Posterior vena cava (tissue), 2 donors: ENCODE measurements at regions not wholly inside any gene's neighbourhood (a gene's known extent, or its start where the extent isn't known, plus 50 kb on each side); places are given as distances from the start of the nearest gene placed in this dataset.
"Not testable (repeated sequence)": the region's sequence is repeated elsewhere in the genome, so short reads cannot be mapped to it uniquely, and the experiment has no call there.

Experiments
- DNase-seq: peaks from one replicate; pipeline ENCODE4 v3.0.0-alpha.2; 2020; ENCODE audit warnings: low spot score
- intact Hi-C, 2 donors: fragments of 100-400 bp; cut with DNase I; formaldehyde crosslinking; loops; one replicate each; pipeline versions ENCODE4 v1.14.1 to v1.14.2; 2022 to 2023
- donor health status: DM: yes; HTN: yes; CAD: no.
- donor health status: DM: yes; HTN: yes; CAD: no.

GRCh38 chr6:939526-940252, 246.8 kb upstream of the EXOC2 start:
- no peak for DNase-seq
- intact Hi-C loops = no loop called here

DNA sequence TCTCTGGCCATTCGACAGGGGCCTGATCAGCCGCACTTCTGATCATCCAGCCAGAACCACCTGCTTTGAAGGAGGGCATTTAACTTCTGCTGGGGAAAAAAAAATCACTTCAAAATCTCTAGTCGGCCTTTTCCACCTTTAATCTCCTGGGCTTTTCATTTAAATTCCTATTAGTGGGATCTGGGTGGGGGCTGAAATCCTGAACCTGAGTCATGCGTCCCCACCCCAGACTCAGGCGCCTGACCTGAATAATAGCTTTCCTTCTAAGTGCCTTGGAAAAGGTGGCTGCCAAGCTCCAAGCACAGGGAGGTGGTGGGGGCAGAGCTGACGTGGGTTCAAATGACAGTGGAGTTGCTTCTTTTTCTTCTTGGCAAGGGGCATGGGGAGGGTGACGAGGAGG, 246.0 kb upstream of the EXOC2 start:
- no peak for DNase-seq
- intact Hi-C loops = no loop called here

GRCh38 chr6:938271-938905, 245.4 kb upstream of the EXOC2 start:
- intact Hi-C loops = no loop called here
- DNase-seq = no peak

DNA sequence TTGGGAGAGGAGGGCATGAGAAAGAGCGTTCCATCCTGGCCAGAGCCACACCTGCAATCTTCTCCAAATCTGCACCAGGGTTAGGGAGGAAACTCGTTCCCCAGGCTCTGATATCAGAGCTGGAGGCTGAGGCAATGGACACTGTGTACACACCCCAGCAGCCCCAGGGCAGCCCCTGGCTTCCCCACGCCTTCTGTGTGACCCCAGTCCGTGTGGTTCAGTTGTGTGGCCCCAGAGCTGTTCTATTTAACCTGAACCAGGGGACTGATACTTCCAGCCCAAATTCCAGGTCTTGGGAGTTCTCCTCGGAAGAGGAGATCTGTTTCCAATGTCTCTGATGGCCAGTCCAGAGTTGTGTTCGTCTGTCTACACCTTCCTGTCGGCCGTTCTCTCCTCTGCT, 242.6 kb upstream of the EXOC2 start:
- no peak for DNase-seq
- intact Hi-C loops = no loop called here

GRCh38 chr6:934686-935085, 241.7 kb upstream of the EXOC2 start:
- DNase-seq = no peak
- intact Hi-C loops = no loop called here

- intact Hi-C loops = not testable (repeated sequence)
These were observed 239.0 kb upstream of the EXOC2 start for GRCh38 chr6:931919-932318.

DNA sequence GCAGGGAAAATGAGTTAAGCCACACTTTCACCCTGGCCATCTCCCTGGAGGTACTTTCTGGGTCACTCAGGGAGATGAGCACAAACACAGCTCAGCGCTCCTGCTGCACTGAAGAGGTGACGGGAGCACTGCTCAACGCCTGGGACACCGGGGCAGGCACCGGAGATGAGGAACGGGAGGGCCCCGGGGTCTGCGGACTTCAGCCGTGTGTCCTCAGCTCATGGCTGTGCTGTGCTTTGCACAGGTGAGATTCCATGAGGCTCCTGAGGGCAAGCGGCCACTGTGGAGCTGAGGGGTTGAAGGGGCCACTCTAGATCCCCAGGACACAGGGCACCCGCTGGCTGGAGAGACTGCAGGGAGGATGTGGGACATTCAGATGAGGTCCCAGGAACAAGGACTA, 234.2 kb upstream of the EXOC2 start:
- DNase-seq = no peak
- intact Hi-C loops = no loop called here

More at GRCh38 chr6:931919-932318, 239.0 kb upstream of the EXOC2 start:
- not testable (repeated sequence) for DNase-seq

DNA sequence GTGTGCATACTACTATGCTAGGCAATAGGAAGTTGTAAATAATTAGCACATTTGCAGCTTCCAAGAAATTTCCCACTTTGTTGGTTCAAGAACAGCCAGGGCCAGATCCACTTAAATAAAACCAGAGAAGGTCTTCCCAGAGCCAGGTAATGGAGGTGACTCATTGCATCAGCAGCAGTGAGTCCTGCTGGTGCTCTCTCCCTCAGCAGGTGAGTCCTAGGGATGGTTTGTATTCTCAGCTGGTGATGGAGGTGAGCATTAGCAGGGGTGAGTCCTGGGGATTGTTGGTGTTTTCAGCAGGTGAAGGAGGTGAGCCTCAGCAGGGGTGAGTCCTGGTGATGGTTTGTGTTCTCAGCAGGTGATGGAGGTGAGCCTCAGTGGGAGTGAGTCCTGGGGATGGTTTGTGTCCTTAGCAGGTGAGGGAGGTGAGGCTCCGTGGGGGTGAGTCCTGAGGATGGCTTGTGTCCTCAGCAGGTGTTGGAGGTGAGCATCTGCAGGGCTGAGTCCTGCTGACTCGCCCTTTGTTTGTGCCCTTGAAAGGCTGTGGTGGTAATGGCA, 232.8 kb upstream of the EXOC2 start:
- DNase-seq = no peak
- intact Hi-C loops = no loop called here

DNA sequence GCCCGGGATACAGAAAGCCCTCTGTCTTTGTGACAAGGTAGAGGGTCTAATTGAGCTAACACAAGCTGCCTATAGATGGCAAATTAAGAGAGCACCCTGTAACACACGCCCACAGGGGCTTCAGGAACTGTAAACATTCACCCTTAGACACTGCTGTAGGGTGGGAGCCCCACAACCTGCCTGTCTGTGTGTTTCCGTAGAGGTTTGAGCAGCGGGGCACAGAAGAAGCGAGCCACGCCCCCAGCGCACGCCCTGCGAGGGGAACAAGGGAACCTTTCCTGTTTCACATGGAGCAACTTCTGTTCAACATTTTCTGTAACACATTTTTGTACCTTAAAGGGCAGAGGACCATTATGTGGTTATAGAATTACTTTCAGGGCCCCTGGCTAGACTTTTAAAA, 231.7 kb upstream of the EXOC2 start:
- intact Hi-C loops = no loop called here
- DNase-seq = no peak

DNA sequence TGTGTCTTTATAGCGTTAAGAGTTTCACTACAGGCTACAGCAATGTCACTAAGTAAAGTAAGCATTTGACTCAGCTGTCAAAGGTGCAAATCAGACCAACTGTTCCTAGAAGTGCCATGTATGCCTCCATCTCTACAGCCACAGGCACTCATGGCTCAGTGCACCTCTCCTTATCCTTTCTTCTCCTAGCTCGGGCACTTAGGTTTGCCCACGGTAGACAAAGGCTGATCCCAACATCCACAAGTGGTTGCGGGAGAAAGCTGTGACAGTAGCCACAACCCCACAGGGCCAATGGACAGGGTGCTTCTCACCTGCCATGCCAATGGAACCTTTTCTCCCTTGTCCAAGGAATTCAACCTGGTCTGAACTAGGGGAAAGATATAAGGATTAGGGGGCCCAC, 228.5 kb upstream of the EXOC2 start:
- intact Hi-C loops = no loop called here
- no peak for DNase-seq

DNA sequence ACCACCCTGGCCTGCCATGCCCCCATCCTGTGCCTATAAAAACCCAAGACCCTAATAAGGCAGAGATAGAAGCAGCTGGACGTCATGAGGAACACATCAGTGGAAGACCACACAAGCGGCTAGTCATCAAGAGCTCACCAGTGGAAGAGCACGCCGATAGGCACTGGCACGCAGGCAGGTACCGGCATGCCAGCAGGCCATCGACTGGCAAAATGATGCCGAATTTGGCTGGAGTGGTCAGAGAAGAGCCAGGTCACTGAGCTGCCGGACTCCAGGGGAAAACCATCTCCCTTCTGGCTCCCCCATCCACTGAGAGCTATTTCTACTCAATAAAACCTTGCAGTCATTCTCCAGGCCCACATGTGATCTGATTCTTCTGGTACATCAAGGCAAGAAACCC, 227.6 kb upstream of the EXOC2 start:
- DNase-seq = no peak
- intact Hi-C loops = no loop called here

DNA sequence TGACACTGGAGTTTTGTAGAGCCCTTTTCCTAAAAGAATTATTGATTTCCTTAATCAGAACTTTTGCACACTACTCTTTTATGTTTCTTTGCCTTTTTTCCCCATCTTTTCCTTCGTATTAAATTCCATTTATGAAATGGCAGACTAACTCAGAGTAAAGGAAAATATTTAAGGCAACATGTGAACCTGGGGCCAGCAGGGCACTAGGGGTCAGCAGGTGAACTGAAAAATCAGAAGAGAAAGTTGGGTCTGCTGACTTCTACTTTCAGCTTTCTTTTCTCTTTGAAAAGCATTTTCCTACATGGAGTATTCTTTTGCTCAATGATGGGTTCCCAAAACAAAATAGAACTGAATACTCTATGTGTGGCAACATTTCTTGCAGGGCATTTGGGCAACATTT, 226.6 kb upstream of the EXOC2 start:
- intact Hi-C loops = loop anchor here in 1 of 2 donors (10.0 kb wide), 1 partner anchor 465 kb away; the partner anchor contains the start of gene FOXF2
- DNase-seq = no peak

GRCh38 chr6:917939-918338, 225.0 kb upstream of the EXOC2 start:
- no peak for DNase-seq
- intact Hi-C loops = loop anchor here in 1 of 2 donors (10.0 kb wide), 1 partner anchor 467 kb away; the partner anchor contains the start of gene FOXF2

DNA sequence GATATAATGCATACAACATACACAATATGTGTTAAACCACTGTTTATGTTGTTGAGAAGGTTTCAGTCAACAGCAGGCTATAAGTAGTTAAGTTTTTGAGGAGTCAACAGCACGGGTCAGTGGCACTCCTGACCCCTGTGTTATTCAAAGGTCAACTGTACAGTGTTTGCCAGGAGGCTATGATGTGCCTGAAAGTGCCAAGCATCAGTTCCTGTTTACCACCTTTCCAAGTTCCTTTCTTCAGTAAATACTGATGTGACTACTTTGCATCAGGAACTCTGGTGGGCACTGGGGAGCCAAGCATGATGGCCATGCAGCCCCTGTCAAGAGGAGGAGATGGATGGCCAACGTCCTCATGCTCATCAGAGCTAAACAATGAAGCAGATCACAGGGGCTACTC, 224.4 kb upstream of the EXOC2 start:
- intact Hi-C loops = loop anchor here in 1 of 2 donors (10.0 kb wide), 1 partner anchor 468 kb away; the partner anchor contains the start of gene FOXF2
- no peak for DNase-seq

DNA sequence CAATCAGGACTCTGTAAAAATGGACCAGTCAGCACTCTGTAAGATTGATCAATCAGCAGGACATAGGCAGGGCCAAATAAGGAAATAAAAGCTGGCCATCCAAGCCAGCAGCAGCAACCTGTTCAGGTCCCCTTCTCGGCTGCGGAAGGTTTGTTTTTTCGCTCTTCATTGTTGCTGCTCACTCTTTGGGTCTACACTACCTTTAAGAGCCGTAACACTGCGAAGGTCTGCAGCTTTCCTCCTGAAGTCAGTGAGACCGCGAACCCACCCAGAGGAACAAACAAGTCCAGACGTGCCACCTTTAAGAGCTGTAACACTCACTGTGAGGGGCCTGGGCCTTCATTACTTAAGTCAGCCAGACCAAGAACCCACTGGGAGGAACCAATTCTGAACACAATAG, 223.2 kb upstream of the EXOC2 start:
- intact Hi-C loops = loop anchor here in 1 of 2 donors (10.0 kb wide), 1 partner anchor 469 kb away; the partner anchor contains the start of gene FOXF2
- DNase-seq = no peak

DNA sequence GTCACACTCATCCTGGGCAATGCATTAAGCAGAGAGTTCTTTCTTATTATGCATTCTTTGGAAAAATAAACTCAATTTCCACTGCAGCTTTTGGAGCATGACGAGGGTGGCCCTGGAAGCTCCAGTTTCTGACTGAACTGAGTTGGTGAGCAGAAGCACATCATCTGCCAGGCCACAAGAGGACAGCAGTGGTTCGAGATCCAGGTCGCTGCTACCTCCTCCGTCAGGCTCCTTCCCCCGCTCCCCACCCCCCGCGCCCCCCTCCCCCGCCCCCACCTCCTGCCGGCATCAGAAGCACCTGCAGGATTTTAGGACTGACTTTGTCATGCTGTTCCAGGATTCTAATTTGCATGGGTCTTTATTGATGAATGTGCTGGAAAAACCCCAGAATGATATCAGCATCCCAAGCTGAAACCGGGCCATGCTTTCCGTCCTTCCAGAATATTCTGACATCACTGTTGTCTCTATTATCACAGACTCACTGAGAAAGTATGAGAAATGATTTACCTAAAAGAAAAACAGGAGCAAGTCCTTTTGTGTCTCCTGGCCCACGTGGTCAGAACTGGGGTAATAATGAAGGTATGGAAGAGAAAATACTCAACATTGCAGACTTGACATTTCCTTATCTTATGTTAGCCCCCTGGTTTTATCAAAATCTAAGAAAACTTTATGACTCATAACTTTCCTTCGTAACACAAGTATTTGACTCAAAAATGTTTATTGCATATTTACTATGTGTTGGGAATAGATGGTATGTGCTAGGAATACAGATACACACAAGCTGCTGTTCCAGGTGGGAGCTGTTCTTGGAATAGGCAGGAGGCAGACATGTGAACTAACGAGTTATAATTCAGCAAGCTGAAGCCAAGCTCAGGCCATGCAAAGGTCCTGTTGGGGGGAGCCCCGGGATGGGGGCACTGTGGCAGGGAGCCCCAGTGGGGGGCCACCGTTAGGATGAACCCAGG, 220.2 kb upstream of the EXOC2 start:
- intact Hi-C loops = loop anchor here in 1 of 2 donors (10.0 kb wide), 1 partner anchor 472 kb away; the partner anchor contains the start of gene FOXF2
- no peak for DNase-seq

GRCh38 chr6:907928-908327, 215.0 kb upstream of the EXOC2 start:
- DNase-seq = no peak
- intact Hi-C loops = loop anchor here in 1 of 2 donors (5.0 kb wide), 1 partner anchor 484 kb away; no protein-coding TSS in a partner anchor

DNA sequence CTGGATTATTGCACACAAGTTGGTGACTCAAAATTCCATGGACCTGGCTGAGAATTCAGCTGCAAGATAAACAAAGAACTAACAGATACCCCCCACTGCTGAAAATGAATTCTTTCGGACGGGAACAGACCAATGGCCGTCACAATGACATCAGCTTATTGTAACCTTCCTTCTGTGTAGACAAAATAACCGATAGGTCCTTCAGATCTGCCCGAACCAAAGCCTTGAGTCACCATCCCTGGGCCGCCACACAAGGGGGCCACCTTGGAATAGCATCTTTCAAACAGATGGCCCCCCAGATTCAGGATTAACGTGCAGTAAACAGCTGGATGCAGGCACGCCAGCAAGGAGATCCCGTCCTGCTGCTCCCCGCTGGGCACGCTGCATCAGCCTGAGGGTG, 214.0 kb upstream of the EXOC2 start:
- no peak for DNase-seq
- intact Hi-C loops = loop anchor here in 1 of 2 donors (5.0 kb wide), 1 partner anchor 485 kb away; no protein-coding TSS in a partner anchor

DNA sequence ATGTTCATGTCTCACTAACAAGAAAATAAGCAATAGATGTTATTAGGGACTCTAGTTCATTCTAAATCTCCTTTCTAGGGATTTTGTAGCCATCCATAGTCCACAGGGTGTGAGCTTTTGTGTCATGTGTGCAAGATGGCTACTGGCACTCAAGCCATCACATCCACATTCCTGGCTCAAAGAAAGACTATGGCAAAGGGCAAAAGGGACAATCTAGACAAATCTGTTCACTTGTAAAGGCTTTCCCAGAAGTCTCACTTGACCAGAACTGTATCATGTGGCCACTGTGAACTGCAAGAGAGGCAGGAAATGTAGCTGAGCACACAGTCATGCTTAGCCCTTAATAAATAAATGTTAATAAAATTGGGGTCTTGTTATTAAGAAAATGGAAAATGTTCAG, 212.6 kb upstream of the EXOC2 start:
- intact Hi-C loops = loop anchor here in 1 of 2 donors (5.0 kb wide), 1 partner anchor 487 kb away; no protein-coding TSS in a partner anchor
- DNase-seq = no peak
